ENCODE measurements at regions not wholly inside any gene's neighbourhood (a gene's known extent, or its start where the extent isn't known, plus 50 kb on each side); places are given as distances from the start of the nearest gene placed in this dataset.
A peak's percentile ranks its signal among the peaks of the same experiment; 100 is the strongest.

DNA sequence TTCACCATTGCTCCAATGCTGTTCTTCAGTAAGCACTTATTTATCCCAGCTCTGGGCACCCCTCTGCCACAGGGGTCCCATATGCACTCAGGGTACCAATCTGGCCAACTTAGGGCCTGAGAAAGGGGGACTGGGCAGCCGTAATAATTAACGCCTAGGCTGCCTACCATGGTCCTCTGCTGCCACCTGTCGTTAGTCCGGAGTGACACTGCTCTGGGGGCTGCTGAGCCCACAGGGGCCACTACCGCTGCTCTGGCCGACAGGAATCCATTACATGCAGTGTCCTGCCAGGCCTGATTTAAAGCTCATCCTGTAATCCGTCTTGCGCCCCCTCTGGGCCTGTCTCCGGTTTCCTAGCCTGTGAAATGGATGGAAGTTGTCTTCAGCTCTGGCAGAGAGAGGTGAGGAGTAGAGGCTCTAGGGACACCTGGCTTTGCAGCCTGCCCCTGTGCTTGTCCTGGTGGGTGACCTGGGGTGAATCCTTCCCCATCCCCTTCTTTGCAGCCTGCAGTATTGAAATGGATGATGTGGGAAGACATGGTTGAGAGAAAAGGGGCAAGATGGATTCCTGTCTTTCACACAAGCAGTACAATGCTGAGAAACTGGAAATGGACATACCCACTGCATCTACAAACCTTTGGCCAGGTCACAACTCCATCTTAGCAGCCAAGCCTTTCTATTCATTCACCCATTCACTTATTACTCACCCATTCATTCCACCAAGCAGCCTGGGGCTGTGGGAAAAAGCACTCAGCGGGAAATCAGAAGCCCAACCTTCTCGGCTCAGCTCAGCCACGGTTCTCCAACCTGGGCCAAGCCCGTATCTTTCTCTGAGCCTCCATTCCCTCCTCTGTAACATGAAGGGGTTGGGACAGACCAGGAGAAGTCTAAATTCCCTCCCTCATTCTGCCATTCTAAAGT, 116.3 kb upstream of the NALF2 start:
- DNase-seq (ENCODE audit: low read depth in 2 of 2), result peak; percentile 33 to 53
- TF ChIP-seq, protein P1, sequence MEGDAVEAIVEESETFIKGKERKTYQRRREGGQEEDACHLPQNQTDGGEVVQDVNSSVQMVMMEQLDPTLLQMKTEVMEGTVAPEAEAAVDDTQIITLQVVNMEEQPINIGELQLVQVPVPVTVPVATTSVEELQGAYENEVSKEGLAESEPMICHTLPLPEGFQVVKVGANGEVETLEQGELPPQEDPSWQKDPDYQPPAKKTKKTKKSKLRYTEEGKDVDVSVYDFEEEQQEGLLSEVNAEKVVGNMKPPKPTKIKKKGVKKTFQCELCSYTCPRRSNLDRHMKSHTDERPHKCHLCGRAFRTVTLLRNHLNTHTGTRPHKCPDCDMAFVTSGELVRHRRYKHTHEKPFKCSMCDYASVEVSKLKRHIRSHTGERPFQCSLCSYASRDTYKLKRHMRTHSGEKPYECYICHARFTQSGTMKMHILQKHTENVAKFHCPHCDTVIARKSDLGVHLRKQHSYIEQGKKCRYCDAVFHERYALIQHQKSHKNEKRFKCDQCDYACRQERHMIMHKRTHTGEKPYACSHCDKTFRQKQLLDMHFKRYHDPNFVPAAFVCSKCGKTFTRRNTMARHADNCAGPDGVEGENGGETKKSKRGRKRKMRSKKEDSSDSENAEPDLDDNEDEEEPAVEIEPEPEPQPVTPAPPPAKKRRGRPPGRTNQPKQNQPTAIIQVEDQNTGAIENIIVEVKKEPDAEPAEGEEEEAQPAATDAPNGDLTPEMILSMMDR (IDR thresholded peaks at IDR 0.05; ENCODE audit: low read depth, low read length), result peak; percentile 55
- no peak overlapping the region for H3K4me3 ChIP-seq (replicated peaks in 1 of 2; ENCODE audit: low read depth in 2 of 2, low read length in 2 of 2)

DNA sequence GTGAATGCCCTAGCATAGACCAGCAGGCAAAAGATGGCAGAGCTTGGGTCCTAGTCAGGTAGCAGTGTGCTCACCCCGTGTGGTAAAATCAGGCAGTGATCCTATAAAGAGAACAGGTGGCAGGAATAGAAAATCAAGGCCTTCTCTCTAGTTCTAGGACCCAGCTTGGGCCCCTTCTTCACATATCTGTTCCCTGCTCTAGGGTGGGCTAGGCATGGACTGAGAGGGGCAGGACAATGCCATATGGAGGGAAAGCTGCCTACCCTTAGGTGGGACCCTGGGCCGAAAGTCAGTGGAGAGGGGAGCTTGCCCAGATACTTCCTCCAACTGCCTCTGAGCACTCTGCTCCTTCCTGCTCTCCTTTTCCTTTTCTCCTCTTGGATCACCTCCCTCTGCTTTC, 117.4 kb upstream of the NALF2 start:
- no peak overlapping the region for H3K4me3 ChIP-seq (replicated peaks in 1 of 2; ENCODE audit: low read depth in 2 of 2, low read length in 2 of 2)
- no peak for DNase-seq (ENCODE audit: low read depth in 2 of 2)
- TF ChIP-seq, protein P1 (IDR thresholded peaks at IDR 0.05; ENCODE audit: low read depth, low read length), result no peak

DNA sequence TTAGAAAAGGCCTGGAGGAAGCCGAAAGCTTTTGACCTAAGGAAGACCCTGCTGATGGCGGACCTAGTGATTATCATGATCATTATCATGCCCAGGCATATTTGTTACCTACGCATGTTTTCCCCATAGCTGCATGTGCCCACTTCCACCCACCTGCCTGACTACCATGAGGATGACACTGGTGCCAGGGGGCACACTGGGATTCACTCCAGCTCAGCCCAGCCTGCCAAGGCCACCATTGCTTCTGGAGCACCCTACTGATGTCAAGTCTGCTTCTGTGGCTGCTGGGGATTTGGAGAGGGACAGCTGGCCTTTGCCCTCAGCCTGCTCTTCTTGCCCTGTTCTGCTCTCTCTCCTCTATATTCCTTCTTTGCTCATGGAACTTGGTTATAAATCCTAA, 124.7 kb upstream of the NALF2 start:
- no peak overlapping the region for H3K4me3 ChIP-seq (replicated peaks in 1 of 2; ENCODE audit: low read depth in 2 of 2, low read length in 2 of 2)
- TF ChIP-seq, protein P1 (IDR thresholded peaks at IDR 0.05; ENCODE audit: low read depth, low read length), result no peak
- DNase-seq (ENCODE audit: low read depth in 2 of 2), result no peak

DNA sequence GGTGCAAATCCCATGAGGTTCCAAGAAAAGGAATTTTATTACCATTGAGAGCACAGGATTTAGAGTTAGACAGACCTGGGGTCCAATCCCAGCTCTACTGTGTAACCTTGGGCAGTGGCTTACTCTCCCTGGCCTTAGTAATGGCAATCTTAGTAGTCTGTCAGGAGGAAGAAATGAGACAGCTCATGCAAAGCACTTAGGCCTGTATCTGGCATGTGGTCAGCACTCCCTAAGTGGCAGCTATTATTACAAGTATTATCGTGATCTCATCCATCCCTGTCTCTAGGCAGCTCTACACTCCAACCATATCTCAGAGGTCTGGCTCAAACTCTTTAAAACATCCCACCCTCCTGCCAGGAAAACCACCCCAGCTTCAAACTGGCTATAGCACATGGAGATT, 129.6 kb upstream of the NALF2 start:
- TF ChIP-seq, protein P1 (IDR thresholded peaks at IDR 0.05; ENCODE audit: low read depth, low read length), result no peak

DNA sequence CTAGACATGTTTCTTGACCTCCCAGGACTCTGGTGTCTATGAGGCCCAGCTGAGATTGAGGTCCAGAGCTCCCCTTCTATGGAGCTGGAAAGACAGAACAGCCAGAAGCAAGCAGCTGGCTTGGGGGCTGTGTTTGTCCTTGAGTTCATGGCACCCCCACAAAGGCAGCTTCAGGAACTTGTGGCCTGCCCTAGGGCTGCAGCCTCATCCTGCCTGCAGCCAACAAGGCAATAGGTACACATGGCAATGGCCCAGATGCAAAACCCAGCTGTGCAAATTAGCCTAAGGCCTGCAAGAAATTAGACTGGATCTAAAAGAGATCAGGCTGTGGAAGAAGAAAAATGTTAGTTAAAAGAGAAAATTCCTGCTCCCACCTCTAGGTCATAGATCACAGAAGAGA, 131.7 kb upstream of the NALF2 start:
- no peak for DNase-seq (ENCODE audit: low read depth in 2 of 2)
- no peak overlapping the region for H3K4me3 ChIP-seq (replicated peaks in 1 of 2; ENCODE audit: low read depth in 2 of 2, low read length in 2 of 2)
- TF ChIP-seq, protein P1 (IDR thresholded peaks at IDR 0.05; ENCODE audit: low read depth, low read length), result no peak

More for the DNA sequence above, 129.6 kb upstream of the NALF2 start:
- no peak for DNase-seq (ENCODE audit: low read depth in 2 of 2)
- no peak overlapping the region for H3K4me3 ChIP-seq (replicated peaks in 1 of 2; ENCODE audit: low read depth in 2 of 2, low read length in 2 of 2)

DNA sequence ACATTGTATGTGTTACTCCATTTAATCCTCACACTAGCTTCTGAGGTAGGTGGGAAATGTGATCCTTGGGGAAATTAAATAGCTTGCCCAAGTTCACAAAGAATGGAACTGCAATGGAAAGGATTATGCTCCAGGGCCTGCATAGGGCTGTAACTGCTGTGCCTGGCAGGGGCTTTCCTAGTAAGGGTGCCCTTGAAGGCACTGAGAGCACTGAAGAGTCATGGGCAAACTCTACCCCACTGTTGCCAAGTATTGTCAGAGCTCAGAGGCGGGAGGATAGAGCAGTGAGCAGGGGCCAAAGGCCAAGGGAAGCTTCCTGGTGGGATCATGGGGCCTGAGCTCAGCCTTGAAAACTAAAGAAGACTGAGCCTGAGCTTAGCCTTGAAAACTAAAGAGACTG, 133.0 kb upstream of the NALF2 start:
- H3K4me3 ChIP-seq (replicated peaks in 1 of 2; ENCODE audit: low read depth in 2 of 2, low read length in 2 of 2), result no peak overlapping the region
- TF ChIP-seq, protein P1 (IDR thresholded peaks at IDR 0.05; ENCODE audit: low read depth, low read length), result no peak
- no peak for DNase-seq (ENCODE audit: low read depth in 2 of 2)
